Ovary (tissue), 7 donors: ENCODE measurements at regions not wholly inside any gene's neighbourhood (a gene's known extent, or its start where the extent isn't known, plus 50 kb on each side); places are given as distances from the start of the nearest gene placed in this dataset.
A peak's percentile ranks its signal among the peaks of the same experiment; 100 is the strongest.

Source experiments
- DNase-seq, 5 donors: peaks; one replicate each; pipeline ENCODE4 v3.0.0-alpha.2; 2019 to 2020
- H3K27ac ChIP-seq, 2 donors: fragments of 200-600 bp; one replicate each; pipeline versions ENCODE4 v1.5.1 to v1.8.0; 2019 to 2022
- H3K27me3 ChIP-seq: fragments of 200-600 bp; one replicate; pipeline ENCODE4 v1.8.0; 2022
- H3K36me3 ChIP-seq: fragments of 200-600 bp; sonication (generic); one replicate; pipeline ENCODE4 v1.5.1; 2019
- H3K4me1 ChIP-seq: one replicate; pipeline ENCODE4 v1.8.1; 2013; ENCODE audit warnings: mild to moderate bottlenecking, moderate library complexity; ENCODE audit not compliant: insufficient read depth
- H3K4me3 ChIP-seq: fragments of 200-600 bp; sonication (generic); one replicate; pipeline ENCODE4 v1.5.1; 2017
- H3K9me3 ChIP-seq, 2 donors: fragments of 200-600 bp in 1 of 2; sonication (generic) in 1 of 2; one replicate each; pipeline versions ENCODE4 v1.5.1 to v1.8.1; 2013 to 2019; ENCODE audit warnings: mild to moderate bottlenecking in 1 of 2, moderate library complexity in 1 of 2
- EP300 ChIP-seq: sonication (generic); formaldehyde crosslinking; IDR thresholded peaks from one replicate; pipeline ENCODE4 v1.6.1; 2017; ENCODE audit warnings: antibody characterized with exemption
- POLR2A ChIP-seq: fragments of 450-650 bp; IDR thresholded peaks from one replicate; pipeline ENCODE4 v1.6.1; 2017; ENCODE audit warnings: antibody characterized with exemption, mild to moderate bottlenecking, moderate library complexity
- WGBS, 3 donors: extraction: QIAGEN DNeasy Blood & Tissue Kit in 1 of 3; methylation state at CpG; one replicate each; pipeline versions ENCODE4 v1.1.5 to v1.1.7; 2013 to 2017; 5-methylcytosine and 5-hydroxymethylcytosine counted together
- intact Hi-C, 4 donors: fragments of 100-400 bp; cut with DNase I; formaldehyde crosslinking; loops; one replicate each; pipeline versions ENCODE4 v1.11.0 to v1.15.1; 2022 to 2023
- TF ChIP-seq, protein P1 (sequence below), 3 donors: fragments of 450-650 bp in 2 of 3; fragments of 200-600 bp in 1 of 3; IDR thresholded peaks; one replicate each; pipeline versions ENCODE4 v1.5.1 to v1.8.0; 2016 to 2022; ENCODE audit warnings: antibody characterized with exemption in 3 of 3, mild to moderate bottlenecking in 1 of 3
- donor health status: DM: no; HTN: no; CAD: no; lungs with moderate emphysema.
- donor health status: DM: no; HTN: no; CAD: no.
- donor health status: Bipolar disorder and iron deficiency.
- donor health status: DM: no; HTN: no; CAD: no.
- donor health status: DM: yes; HTN: yes; CAD: no.

DNA sequence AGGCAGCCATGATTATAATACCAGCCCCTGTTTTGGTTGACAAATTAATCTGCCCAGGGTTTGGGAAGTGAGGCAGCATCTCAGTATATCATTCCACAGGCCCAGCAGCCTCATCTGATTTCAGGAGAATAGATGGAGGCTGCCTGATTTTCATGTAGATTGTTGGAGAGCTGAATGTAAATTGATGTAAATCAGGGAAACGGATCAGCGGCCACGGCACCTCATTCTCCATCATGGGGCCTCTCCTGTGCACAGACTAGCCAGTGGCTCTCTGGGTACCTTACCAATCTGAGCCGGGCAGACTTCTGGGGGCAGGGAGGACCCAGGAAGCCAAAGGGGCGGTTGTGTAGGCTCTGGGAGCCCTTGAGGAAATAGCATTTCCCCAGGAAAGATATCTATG, 63.7 kb upstream of the GSC start:
- no peak for DNase-seq
- H3K36me3 ChIP-seq = no peaks in the 10 kb centered on the region
- intact Hi-C loops = no loop called here
- no peaks in the 10 kb centered on the region for H3K27me3 ChIP-seq
- H3K9me3 ChIP-seq = no peaks in the 10 kb centered on the region
- H3K27ac ChIP-seq = no peak overlapping the region
- H3K4me3 ChIP-seq = no peak overlapping the region
- no peaks in the 10 kb centered on the region for H3K4me1 ChIP-seq
- WGBS, 3 donors = 71 to 84% (median 82%) methylated on average over 5 of the region's 5 CpGs
- TF ChIP-seq, protein P1, sequence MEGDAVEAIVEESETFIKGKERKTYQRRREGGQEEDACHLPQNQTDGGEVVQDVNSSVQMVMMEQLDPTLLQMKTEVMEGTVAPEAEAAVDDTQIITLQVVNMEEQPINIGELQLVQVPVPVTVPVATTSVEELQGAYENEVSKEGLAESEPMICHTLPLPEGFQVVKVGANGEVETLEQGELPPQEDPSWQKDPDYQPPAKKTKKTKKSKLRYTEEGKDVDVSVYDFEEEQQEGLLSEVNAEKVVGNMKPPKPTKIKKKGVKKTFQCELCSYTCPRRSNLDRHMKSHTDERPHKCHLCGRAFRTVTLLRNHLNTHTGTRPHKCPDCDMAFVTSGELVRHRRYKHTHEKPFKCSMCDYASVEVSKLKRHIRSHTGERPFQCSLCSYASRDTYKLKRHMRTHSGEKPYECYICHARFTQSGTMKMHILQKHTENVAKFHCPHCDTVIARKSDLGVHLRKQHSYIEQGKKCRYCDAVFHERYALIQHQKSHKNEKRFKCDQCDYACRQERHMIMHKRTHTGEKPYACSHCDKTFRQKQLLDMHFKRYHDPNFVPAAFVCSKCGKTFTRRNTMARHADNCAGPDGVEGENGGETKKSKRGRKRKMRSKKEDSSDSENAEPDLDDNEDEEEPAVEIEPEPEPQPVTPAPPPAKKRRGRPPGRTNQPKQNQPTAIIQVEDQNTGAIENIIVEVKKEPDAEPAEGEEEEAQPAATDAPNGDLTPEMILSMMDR (IDR thresholded peaks at IDR 0.05) = no peak
- no peak for TF ChIP-seq POLR2A
- TF ChIP-seq EP300 = no peak

DNA sequence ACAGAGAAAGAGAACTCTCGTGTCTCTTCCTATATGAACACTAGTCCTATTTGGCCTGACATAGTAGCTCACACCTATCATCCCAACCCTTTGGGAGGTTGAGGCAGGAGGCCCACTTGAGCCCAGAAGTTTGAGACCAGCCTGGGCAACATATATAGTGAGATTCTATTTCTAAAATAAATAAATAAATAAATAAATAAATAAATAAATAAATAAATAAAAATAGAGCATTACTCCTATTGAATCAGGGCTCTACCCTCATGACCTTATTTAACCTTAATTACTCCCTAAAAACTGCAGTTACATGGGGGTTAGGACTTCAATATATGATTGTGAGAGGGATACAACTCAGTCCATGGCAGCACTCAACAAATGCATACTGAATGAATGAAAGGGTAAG, 61.2 kb upstream of the GSC start:
- no peak for TF ChIP-seq EP300
- no peak for TF ChIP-seq POLR2A
- TF ChIP-seq, protein P1 (IDR thresholded peaks at IDR 0.05) = no peak
- 49 to 100% (median 96%) methylated on average over 1 of the region's 1 CpG for WGBS, 3 donors
- Histone ChIP-seq H3K27ac (no peak overlapping the region), H3K9me3 (no peaks in the 10 kb centered on the region), H3K4me1 (peaks cover 2% of the 10 kb centered on the region), H3K36me3 (no peaks in the 10 kb centered on the region), H3K4me3 (no peak overlapping the region), H3K27me3 (no peaks in the 10 kb centered on the region)
- intact Hi-C loops = no loop called here
- no peak for DNase-seq

DNA sequence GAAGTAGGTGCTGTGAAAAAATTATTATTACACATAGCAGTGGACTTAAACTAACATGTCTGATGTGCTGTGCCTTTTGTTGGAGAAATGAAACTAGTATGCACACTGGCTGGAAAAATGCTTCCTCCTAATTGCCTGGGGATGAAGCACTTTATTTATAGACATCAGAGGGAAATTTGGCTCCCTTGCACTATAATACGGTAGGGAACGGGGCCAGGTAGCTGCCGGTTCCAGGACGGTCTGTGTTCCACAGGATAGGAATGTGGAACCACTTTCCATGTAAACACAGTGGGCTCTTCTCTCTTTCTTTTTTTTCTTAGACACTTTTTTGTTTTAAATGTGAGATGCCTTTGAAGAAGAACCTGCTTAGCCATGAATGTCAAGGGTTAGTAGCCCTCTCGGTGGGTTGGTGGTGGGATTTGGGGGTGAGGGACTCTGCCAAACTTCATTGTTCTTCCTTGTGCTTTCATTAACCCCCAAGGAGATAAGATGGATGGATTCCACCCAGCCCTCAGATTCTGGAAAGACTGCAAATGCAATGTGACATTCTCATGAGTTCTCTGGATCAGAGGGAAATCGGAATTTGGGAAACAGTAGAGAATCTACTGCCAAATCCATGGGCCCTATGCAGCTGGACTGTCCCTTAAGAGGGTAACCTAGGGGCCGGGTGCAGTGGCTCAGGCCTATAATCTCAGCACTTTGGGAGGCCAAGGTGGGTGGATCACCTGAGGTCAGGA, 58.0 kb upstream of the GSC start:
- DNase-seq = peak in 4 of 5 donors; percentile 18 to 61 (median 42)
- intact Hi-C loops = no loop called here
- no peaks in the 10 kb centered on the region for H3K9me3 ChIP-seq
- H3K27me3 ChIP-seq = no peaks in the 10 kb centered on the region
- H3K36me3 ChIP-seq = no peaks in the 10 kb centered on the region
- no peak overlapping the region for H3K27ac ChIP-seq
- H3K4me3 ChIP-seq = no peak overlapping the region
- H3K4me1 ChIP-seq = peaks cover 2% of the 10 kb centered on the region
- no peak for TF ChIP-seq EP300
- TF ChIP-seq, protein P1 (IDR thresholded peaks at IDR 0.05) = no peak
- TF ChIP-seq POLR2A = no peak
- WGBS, 3 donors = 17 to 19% (median 19%) methylated on average over 7 of the region's 7 CpGs

DNA sequence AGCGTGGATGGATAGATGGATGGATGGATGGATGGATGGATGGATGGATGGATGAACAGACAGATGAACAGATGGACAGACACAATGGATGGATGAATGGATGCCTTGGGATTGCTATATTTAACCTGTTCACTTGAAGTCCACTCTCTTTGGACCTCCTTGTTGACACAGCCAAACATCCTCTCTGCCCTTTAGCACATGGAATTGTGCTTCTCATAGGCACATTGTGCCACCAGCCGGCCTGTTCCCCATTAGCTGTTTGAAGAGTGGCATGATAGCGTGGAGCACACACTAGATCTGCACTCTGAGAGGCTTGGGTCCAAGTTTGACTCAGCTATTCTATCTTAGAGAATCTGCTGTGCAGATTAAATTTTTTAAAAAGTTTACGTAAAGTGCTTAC, 56.9 kb upstream of the GSC start:
- H3K9me3 ChIP-seq = no peaks in the 10 kb centered on the region
- WGBS, 3 donors = 87 to 90% (median 90%) methylated on average over 4 of the region's 4 CpGs
- H3K27me3 ChIP-seq = no peaks in the 10 kb centered on the region
- H3K36me3 ChIP-seq = no peaks in the 10 kb centered on the region
- no peak overlapping the region for H3K27ac ChIP-seq
- H3K4me3 ChIP-seq = no peak overlapping the region
- DNase-seq = no peak
- intact Hi-C loops = no loop called here
- TF ChIP-seq EP300 (no peak), POLR2A (no peak)
- TF ChIP-seq, protein P1 (IDR thresholded peaks at IDR 0.05) = no peak
- peaks cover 2% of the 10 kb centered on the region for H3K4me1 ChIP-seq
